Smooth muscle cell (in vitro differentiated cells): ENCODE measurements at regions not wholly inside any gene's neighbourhood (a gene's known extent, or its start where the extent isn't known, plus 50 kb on each side); places are given as distances from the start of the nearest gene placed in this dataset.

Experiments
- DNase-seq: peaks from one replicate; lab custom pipeline; 2025; ENCODE audit not compliant: unreplicated experiment; lab: John Stamatoyannopoulos, UW
- H2AFZ ChIP-seq: fragments of 200-600 bp; sonication (generic); 2 replicates; pipeline ENCODE4 v1.6.0; 2016; ENCODE audit warnings: antibody characterized with exemption, low read depth, mild to moderate bottlenecking
- H3F3A ChIP-seq: fragments of 200-600 bp; sonication (generic); 2 replicates; pipeline ENCODE4 v1.6.0; 2017; ENCODE audit warnings: antibody characterized with exemption, low read depth
- H3K27ac ChIP-seq: fragments of 200-600 bp; sonication (generic); 2 replicates; pipeline ENCODE4 v1.5.1; 2016; ENCODE audit warnings: low read depth, mild to moderate bottlenecking
- H3K27me3 ChIP-seq: fragments of 200-600 bp; sonication (generic); 2 replicates; pipeline ENCODE4 v1.6.1; 2016; ENCODE audit warnings: low read depth, mild to moderate bottlenecking
- H3K36me3 ChIP-seq: fragments of 200-600 bp; sonication (generic); 2 replicates; pipeline ENCODE4 v1.5.1; 2016; ENCODE audit warnings: low read depth
- H3K4me1 ChIP-seq: fragments of 200-600 bp; sonication (generic); 2 replicates; pipeline ENCODE4 v1.5.1; 2016; ENCODE audit warnings: low read depth
- H3K4me2 ChIP-seq: fragments of 200-600 bp; sonication (generic); 2 replicates; pipeline ENCODE4 v1.6.0; 2016; ENCODE audit warnings: mild to moderate bottlenecking
- H3K4me3 ChIP-seq: fragments of 200-600 bp; sonication (generic); 2 replicates; pipeline ENCODE4 v1.5.1; 2016; ENCODE audit warnings: mild to moderate bottlenecking
- H3K79me2 ChIP-seq: fragments of 200-600 bp; sonication (generic); 2 replicates; pipeline ENCODE4 v1.6.0; 2016; ENCODE audit warnings: low read depth, mild to moderate bottlenecking
- H3K9ac ChIP-seq: fragments of 200-600 bp; sonication (generic); 2 replicates; pipeline ENCODE4 v1.6.0; 2016; ENCODE audit warnings: low read depth
- H3K9me3 ChIP-seq: fragments of 200-600 bp; sonication (generic); replicated peaks from 2 replicates; pipeline ENCODE4 v1.5.1; 2016; ENCODE audit warnings: low read depth
- H4K20me1 ChIP-seq: fragments of 200-600 bp; sonication (generic); 2 replicates; pipeline ENCODE4 v1.6.0; 2016; ENCODE audit warnings: low read depth
- CTCF ChIP-seq: fragments of 200-600 bp; sonication (generic); IDR thresholded peaks from 2 replicates; pipeline ENCODE4 v1.5.1; 2017; ENCODE audit warnings: borderline replicate concordance, mild to moderate bottlenecking, antibody characterized with exemption; ENCODE audit not compliant: insufficient read depth, poor library complexity, severe bottlenecking
- WGBS: methylation state at CpG from one replicate; pipeline ENCODE4 v1.1.7; 2016; ENCODE audit warnings: low lambda C conversion rate; 5-methylcytosine and 5-hydroxymethylcytosine counted together

- no peak overlapping the region for H3K4me2 ChIP-seq
- H3K4me1 ChIP-seq, result peaks cover 13% of the 10 kb centered on the region
- DNase-seq, result no peak
- H3K27ac ChIP-seq, result no peak overlapping the region
- no peak overlapping the region for H3K4me3 ChIP-seq
- no peak for TF ChIP-seq CTCF
- H3F3A ChIP-seq, result no peaks in the 10 kb centered on the region
- no peak overlapping the region for H2AFZ ChIP-seq
- H3K79me2 ChIP-seq, result no peaks in the 10 kb centered on the region
- 50% methylated on average over 1 of the region's 1 CpG for WGBS
- H3K9ac ChIP-seq, result no peak overlapping the region
- H4K20me1 ChIP-seq, result no peaks in the 10 kb centered on the region
- no peaks in the 10 kb centered on the region for H3K27me3 ChIP-seq
- H3K36me3 ChIP-seq, result no peaks in the 10 kb centered on the region
- H3K9me3 ChIP-seq, result no peaks in the 10 kb centered on the region
These were observed 629.7 kb downstream of the PCDH7 start for GRCh38 chr4:31349907-31350306.

GRCh38 chr4:31351695-31352094 lies 631.5 kb downstream of the PCDH7 start:
- H2AFZ ChIP-seq, result no peak overlapping the region
- WGBS, result 62% methylated on average over 3 of the region's 3 CpGs

GRCh38 chr4:31356839-31357238 lies 636.7 kb downstream of the PCDH7 start:
- Histone ChIP-seq H3K4me3 (no peak overlapping the region), H3K79me2 (no peaks in the 10 kb centered on the region), H3K4me1 (no peaks in the 10 kb centered on the region), H2AFZ (no peak overlapping the region), H3K27ac (no peak overlapping the region), H3K27me3 (no peaks in the 10 kb centered on the region), H3K4me2 (no peak overlapping the region), H3K9me3 (no peaks in the 10 kb centered on the region), H3K36me3 (no peaks in the 10 kb centered on the region), H4K20me1 (no peaks in the 10 kb centered on the region), H3K9ac (no peak overlapping the region), H3F3A (no peaks in the 10 kb centered on the region)
- WGBS, result 100% methylated on average over 1 of the region's 1 CpG
- no peak for DNase-seq
- TF ChIP-seq CTCF, result no peak

More at GRCh38 chr4:31351695-31352094, 631.5 kb downstream of the PCDH7 start:
- no peak overlapping the region for H3K27ac ChIP-seq
- no peak for DNase-seq
- peaks cover 13% of the 10 kb centered on the region for H3K4me1 ChIP-seq
- H3K27me3 ChIP-seq, result no peaks in the 10 kb centered on the region
- no peaks in the 10 kb centered on the region for H3K9me3 ChIP-seq
- no peaks in the 10 kb centered on the region for H3K36me3 ChIP-seq
- no peaks in the 10 kb centered on the region for H3F3A ChIP-seq
- H3K4me2 ChIP-seq, result no peak overlapping the region
- no peak for TF ChIP-seq CTCF
- no peak overlapping the region for H3K4me3 ChIP-seq
- H3K9ac ChIP-seq, result no peak overlapping the region
- no peaks in the 10 kb centered on the region for H3K79me2 ChIP-seq
- H4K20me1 ChIP-seq, result no peaks in the 10 kb centered on the region

GRCh38 chr4:31360786-31361185 lies 640.6 kb downstream of the PCDH7 start:
- Histone ChIP-seq H3K9me3 (no peaks in the 10 kb centered on the region), H4K20me1 (no peaks in the 10 kb centered on the region), H3K79me2 (no peaks in the 10 kb centered on the region), H2AFZ (no peak overlapping the region), H3K36me3 (no peaks in the 10 kb centered on the region), H3F3A (no peaks in the 10 kb centered on the region), H3K27me3 (no peaks in the 10 kb centered on the region), H3K9ac (no peak overlapping the region), H3K4me1 (peaks cover 2% of the 10 kb centered on the region), H3K4me2 (no peak overlapping the region), H3K27ac (no peak overlapping the region), H3K4me3 (no peak overlapping the region)
- TF ChIP-seq CTCF, result no peak
- WGBS, result 65% methylated on average over 1 of the region's 1 CpG
- no peak for DNase-seq
